ENCODE measurements at regions not wholly inside any gene's neighbourhood (a gene's known extent, or its start where the extent isn't known, plus 50 kb on each side); places are given as distances from the start of the nearest gene placed in this dataset.

- H3F3A ChIP-seq (ENCODE audit: insufficient read depth, low read length, poor library complexity, severe bottlenecking), result no peaks in the 10 kb centered on the region
- H3K9ac ChIP-seq (ENCODE audit: low read length), result no peak overlapping the region
- no peak overlapping the region for H3K4me3 ChIP-seq (ENCODE audit: low read length)
- no peak overlapping the region for H3K4me2 ChIP-seq (ENCODE audit: low read length)
- H3K36me3 ChIP-seq (ENCODE audit: insufficient read depth, low read length), result no peaks in the 10 kb centered on the region
- no peaks in the 10 kb centered on the region for H3K9me3 ChIP-seq (ENCODE audit: low read length)
- H3K27ac ChIP-seq (ENCODE audit: low read length), result no peak overlapping the region
- H4K20me1 ChIP-seq (ENCODE audit: insufficient read depth), result no peaks in the 10 kb centered on the region
- no peak for TF ChIP-seq REST (IDR thresholded peaks at IDR 0.05; ENCODE audit: borderline replicate concordance)
- no peaks in the 10 kb centered on the region for H3K79me2 ChIP-seq (replicated peaks; ENCODE audit: insufficient read depth, low read length)
- H3K27me3 ChIP-seq (ENCODE audit: insufficient read depth, low read depth, low read length), result no peaks in the 10 kb centered on the region
- no peak overlapping the region for H2AFZ ChIP-seq (ENCODE audit: low read depth, low read length)
- H3K9me2 ChIP-seq (ENCODE audit: insufficient read depth, low read length), result no peaks in the 10 kb centered on the region
Observed at GRCh38 chr12:38585086-38585485, 268.5 kb downstream of the ALG10B start.

DNA sequence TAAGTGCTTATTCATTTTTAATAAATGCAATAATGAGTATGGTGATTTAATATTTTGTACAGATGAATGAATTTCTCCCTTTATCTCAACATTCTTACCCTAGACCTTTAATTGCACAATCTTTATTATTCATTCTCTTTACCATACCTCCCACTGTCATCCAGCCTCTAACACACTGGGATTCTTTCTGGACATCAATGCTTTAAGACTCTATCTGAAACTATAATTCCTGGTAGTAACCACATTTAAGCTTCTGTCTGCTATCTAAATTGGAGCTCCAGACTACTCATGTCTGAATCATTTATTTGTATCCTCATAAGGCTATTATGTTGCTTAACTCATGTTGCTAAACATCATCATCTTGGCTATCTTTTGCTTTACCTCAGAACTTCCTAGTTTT, 270.2 kb downstream of the ALG10B start:
- H3K79me2 ChIP-seq (replicated peaks; ENCODE audit: insufficient read depth, low read length), result no peaks in the 10 kb centered on the region

More for the DNA sequence above, 270.2 kb downstream of the ALG10B start:
- Histone ChIP-seq H3K9me3 (ENCODE audit: low read length) (no peaks in the 10 kb centered on the region), H3K4me3 (ENCODE audit: low read length) (no peak overlapping the region), H3K27ac (ENCODE audit: low read length) (no peak overlapping the region), H3F3A (ENCODE audit: insufficient read depth, low read length, poor library complexity, severe bottlenecking) (no peaks in the 10 kb centered on the region), H2AFZ (ENCODE audit: low read depth, low read length) (no peak overlapping the region), H3K36me3 (ENCODE audit: insufficient read depth, low read length) (no peaks in the 10 kb centered on the region), H3K27me3 (ENCODE audit: insufficient read depth, low read depth, low read length) (no peaks in the 10 kb centered on the region), H3K4me2 (ENCODE audit: low read length) (no peak overlapping the region), H4K20me1 (ENCODE audit: insufficient read depth) (no peaks in the 10 kb centered on the region), H3K9me2 (ENCODE audit: insufficient read depth, low read length) (no peaks in the 10 kb centered on the region), H3K9ac (ENCODE audit: low read length) (no peak overlapping the region)
- TF ChIP-seq EZH2 (IDR thresholded peaks at IDR 0.05; ENCODE audit: borderline replicate concordance, insufficient read depth, low read length, poor library complexity, severe bottlenecking) (no peak), EP300 (conservative IDR thresholded peaks at IDR 0.05; ENCODE audit: poor library complexity, severe bottlenecking) (no peak), SMC3 (conservative IDR thresholded peaks at IDR 0.05; ENCODE audit: poor library complexity) (no peak), POLR2AphosphoS5 (IDR thresholded peaks at IDR 0.05) (no peak), TAF1 (IDR thresholded peaks at IDR 0.05; ENCODE audit: low read depth) (no peak), CTCF (IDR thresholded peaks at IDR 0.05; ENCODE audit: poor library complexity, severe bottlenecking) (no peak), RAD21 (conservative IDR thresholded peaks at IDR 0.05) (no peak), REST (IDR thresholded peaks at IDR 0.05; ENCODE audit: borderline replicate concordance) (no peak), MXI1 (conservative IDR thresholded peaks at IDR 0.05; ENCODE audit: poor library complexity, severe bottlenecking) (no peak)

Data from neural cell (in vitro differentiated cells).